OCI-LY7 (cell line): ENCODE measurements at regions not wholly inside any gene's neighbourhood (a gene's known extent, or its start where the extent isn't known, plus 50 kb on each side); places are given as distances from the start of the nearest gene placed in this dataset.

ENCODE experiments used
- CTCF ChIP-seq: fragments of 200-600 bp; sonication (generic); conservative IDR thresholded peaks from 2 replicates; pipeline ENCODE4 v1.5.1; 2014; ENCODE audit warnings: mild to moderate bottlenecking, antibody characterized with exemption, low read length, moderate library complexity, mixed read lengths
- EZH2phosphoT487 ChIP-seq: fragments of 200-600 bp; sonication (generic); IDR thresholded peaks from 2 replicates; pipeline ENCODE4 v1.6.1; 2018; ENCODE audit warnings: low read depth, borderline replicate concordance, mild to moderate bottlenecking, mixed run types, antibody characterized with exemption, low read length, moderate library complexity, mixed read lengths

GRCh38 chr6:45789238-45789637 is 226.4 kb downstream of the CLIC5 start:
- no peak for TF ChIP-seq CTCF
- no peak for TF ChIP-seq EZH2phosphoT487
